OCI-LY1 (cell line): ENCODE measurements at regions not wholly inside any gene's neighbourhood (a gene's known extent, or its start where the extent isn't known, plus 50 kb on each side); places are given as distances from the start of the nearest gene placed in this dataset.

Experiments
- CTCF ChIP-seq: fragments of 200-600 bp; sonication (generic), shearing (Covaris generic); IDR thresholded peaks from 2 replicates; pipeline ENCODE4 v1.5.1; 2017; ENCODE audit warnings: mild to moderate bottlenecking, antibody characterized with exemption, low read length, moderate library complexity, mixed read lengths
- EZH2 ChIP-seq: fragments of 200-600 bp; sonication (generic), shearing (Covaris generic); IDR thresholded peaks from 2 replicates; pipeline ENCODE4 v1.8.0; 2017; ENCODE audit warnings: borderline replicate concordance, mixed run types, mild to moderate bottlenecking, antibody characterized with exemption, low read length, moderate library complexity, mixed read lengths

DNA sequence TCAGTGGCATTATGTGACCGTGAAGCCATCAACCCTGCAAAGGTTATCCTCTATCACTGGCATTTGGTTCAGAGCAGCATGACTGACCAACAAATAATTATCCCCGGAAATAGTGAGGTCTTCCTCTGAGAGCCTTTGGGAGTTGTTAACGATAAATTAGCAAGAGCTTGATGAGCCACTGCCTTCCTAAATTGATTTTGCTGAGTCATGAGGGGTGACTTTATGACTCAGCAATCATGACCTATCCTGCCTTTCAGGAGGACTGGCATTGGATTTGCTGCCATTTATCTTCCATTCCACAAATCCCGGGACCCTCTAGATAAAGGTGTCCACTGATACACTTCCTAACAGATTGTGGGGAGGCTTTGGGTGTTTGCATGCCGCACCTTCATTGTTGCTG lies 80.8 kb upstream of the MTNR1B start:
- TF ChIP-seq CTCF (no peak), EZH2 (no peak)
